IPS DF 4.7 (cell line): ENCODE measurements at regions not wholly inside any gene's neighbourhood (a gene's known extent, or its start where the extent isn't known, plus 50 kb on each side); places are given as distances from the start of the nearest gene placed in this dataset.
A peak's percentile ranks its signal among the peaks of the same experiment; 100 is the strongest.
"Not testable (repeated sequence)": the region's sequence is repeated elsewhere in the genome, so short reads cannot be mapped to it uniquely, and the experiment has no call there.

Source experiments
- DNase-seq: peaks from one replicate; pipeline ENCODE4 v3.0.0-alpha.2; 2013; ENCODE audit warnings: low spot score; ENCODE audit errors: extremely low read depth

DNA sequence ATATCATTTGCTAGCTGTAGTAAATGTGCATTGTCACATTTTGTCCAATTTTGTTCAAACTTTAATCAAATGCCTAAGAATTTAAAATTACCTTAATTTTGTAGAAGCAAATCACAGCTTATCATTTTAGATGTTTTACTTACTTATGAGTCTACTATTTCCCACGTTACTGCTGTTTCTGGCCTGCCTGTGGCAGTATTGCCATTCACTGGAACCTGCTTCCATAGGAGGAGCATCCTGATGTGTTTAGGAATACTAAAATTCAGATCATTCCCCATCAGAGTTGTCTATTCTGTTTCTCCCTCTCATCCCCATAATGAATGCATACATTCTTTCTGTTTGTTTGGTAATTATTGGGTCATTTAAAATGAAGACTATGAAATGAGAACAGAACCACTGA lies 119.5 kb upstream of the SNRPN start:
- DNase-seq, result no peak

DNA sequence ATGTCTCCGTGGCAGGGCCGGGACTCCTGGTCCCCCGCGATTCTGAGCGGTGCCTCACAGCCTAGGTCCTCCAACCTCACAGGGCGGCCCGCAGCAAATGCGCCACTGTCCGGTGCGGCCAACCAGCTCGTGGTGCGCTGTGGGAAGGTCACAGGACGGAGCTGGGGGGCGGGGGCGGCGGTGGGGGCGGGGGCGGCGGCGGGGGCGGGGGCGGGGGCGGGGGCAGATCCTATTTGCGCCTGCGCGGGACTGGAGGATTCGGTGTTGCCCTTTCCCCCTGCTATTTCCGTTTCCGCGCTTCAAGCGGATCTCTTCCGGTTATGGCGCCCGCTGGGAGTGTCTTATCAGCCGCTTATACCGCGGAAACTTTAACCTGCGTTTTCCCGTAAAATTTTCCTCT lies 106.7 kb upstream of the SNRPN start:
- no peak for DNase-seq

GRCh38 chr15:24856397-24857390 lies 98.1 kb upstream of the SNRPN start:
- peak; percentile 91 for DNase-seq

DNA sequence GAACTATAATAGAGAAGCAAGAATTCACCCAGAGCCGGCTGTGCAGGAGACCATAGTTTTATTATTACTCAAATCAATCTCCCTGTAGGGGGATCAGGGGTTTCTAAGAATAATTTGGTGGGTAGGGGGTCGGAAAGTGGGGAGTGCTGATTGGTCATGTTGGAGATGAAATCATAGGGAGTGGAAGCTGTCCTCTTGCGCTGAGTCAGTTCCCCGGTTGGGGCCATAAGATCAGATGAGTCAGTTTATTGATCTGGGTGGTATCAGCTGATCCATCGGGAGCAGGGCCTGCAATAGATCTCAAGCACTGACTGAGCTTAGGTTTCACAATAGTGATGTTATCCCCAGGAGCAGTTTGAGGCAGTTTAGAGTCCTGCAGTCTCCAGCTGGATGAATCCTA lies 97.0 kb upstream of the SNRPN start:
- peak; percentile 56 for DNase-seq

DNA sequence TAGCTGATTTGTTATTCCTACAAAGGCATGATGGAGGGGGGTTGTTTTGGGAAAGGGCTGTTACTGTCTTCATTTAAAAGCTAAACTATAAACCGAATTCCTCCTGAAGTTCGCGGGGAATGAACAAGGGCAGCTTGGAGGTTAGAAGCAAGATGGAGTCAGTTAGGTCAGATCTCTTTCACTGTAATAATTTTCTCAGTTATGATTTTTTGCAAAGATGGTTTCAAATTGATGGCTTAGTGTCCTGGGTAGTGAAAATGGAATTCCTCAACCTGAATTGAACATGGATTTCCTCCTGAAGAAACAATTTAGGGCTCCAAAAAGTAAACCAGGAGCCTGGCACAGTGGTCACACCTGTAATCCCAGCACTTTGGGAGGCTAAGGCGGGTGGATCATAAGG lies 96.6 kb upstream of the SNRPN start:
- not testable (repeated sequence) for DNase-seq

DNA sequence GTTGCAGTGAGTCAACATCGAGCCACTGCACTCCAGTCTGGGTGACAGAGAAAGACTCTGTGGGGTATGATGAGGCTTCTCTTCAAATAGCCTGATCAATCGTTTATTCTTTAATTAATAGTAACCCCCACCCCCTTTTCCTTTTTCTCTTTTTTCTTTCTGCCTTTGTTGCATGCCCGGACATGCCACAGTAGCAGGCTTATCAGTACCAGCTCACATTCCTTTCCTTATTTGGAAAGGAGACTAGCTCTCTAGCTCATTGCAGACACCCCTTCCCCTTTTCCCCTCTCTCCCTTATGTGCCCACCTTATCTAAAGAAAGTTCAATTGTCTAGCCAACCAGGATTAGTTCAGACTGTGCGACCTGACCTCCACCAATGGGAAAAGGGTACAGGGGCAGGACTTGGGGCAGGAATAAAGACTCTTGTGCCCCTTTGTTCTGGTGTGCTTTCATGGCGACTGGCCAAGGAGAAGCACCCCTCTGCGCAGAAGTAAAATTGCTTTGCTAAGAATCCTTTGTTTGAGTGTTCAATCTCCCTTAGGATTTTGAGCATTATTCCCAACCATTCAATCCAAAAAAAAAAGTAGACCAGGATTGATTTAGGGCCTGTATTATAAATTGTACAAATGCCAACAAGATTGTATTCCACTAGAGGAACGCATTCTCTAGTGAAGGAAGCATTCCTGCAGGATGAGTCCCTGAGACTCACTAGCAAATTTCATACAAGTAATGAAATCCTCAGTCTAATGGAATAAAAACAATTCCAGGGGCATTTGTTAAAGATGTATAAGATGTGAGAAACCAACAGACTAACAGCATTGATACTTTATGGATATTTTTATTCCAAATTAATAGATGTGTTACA lies 95.8 kb upstream of the SNRPN start:
- no peak for DNase-seq

GRCh38 chr15:24861014-24861690 lies 93.6 kb upstream of the SNRPN start:
- DNase-seq, result no peak

DNA sequence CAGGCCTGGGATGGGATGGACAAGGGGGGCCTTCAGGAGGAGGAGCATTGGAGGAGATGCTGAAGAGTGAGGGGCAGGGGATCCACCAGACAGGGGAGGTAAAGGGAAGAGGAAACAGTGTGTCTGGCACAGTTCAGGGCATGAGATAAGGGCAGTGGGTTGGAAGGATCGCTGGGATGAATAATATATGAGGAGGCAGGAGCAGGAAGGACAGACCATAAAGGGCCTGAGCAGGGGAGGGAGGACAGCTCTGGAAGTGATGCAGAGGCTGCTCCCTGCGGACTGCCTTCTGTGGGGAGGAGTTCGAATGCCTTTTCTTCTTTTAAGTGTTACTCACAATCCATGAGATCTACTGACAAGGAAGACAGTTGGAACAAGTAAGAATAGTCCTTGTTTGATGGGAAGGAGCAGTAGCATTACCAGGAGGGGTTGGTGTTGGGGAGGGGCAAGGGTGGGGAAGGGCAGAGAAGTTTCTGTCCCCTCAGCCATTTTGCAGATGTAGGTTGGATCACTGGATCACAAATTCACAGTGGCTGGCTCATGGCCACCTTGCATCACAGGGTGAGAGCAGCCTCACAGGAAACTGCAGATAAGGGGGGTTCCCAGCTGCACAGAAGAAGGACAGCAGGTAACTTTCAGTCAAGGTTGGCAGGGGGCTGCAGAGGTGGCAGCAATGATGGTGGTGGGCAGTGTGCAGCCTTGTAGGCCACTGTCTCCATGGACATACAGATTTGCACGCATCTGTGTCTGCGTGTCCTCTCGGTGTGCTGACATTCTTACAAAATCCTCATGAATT lies 91.9 kb upstream of the SNRPN start:
- no peak for DNase-seq

- DNase-seq, result no peak
These were observed 89.5 kb upstream of the SNRPN start for GRCh38 chr15:24865303-24865702.

DNA sequence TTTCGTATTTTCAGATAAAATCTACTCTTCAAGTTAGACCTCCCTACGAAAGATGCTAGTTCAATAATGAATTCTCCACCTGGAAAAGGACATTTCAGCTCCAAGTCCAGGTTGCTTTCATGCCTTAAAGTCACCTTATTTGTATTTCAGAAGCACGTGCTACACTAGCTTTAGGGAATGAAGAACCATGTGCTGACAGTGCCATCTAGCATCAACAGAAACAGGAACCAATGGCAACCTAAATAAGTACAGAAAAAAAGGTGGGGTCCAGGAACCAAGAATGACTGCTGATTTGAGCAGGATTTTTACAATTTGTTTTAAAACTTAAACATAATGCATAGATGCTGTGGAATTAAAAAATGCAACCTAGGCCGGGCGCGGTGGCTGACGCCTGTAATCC lies 77.6 kb upstream of the SNRPN start:
- DNase-seq, result no peak

DNA sequence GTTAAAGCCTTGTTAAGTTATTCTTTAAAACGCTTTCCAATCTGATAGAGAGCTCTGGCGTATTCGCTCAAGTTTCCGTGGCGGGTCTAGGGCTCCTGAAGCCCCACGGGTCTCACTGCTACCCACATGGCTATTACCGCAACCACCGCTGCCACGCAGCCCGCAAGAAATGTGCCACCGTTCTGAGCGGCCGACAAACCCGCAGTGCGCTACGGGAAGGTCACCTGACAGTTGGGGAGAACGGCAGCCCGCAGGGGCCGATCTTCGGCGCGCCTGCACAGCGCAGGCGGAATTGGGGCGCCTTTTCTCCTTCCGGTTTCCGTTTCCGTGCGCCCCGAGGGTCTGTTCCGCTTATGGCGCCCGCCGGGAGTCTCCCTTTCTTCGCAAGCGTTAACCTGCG lies 76.6 kb upstream of the SNRPN start:
- no peak for DNase-seq

GRCh38 chr15:24879492-24879891 lies 75.3 kb upstream of the SNRPN start:
- DNase-seq, result no peak

- no peak for DNase-seq
These were observed 74.1 kb upstream of the SNRPN start for GRCh38 chr15:24880663-24881062.

DNA sequence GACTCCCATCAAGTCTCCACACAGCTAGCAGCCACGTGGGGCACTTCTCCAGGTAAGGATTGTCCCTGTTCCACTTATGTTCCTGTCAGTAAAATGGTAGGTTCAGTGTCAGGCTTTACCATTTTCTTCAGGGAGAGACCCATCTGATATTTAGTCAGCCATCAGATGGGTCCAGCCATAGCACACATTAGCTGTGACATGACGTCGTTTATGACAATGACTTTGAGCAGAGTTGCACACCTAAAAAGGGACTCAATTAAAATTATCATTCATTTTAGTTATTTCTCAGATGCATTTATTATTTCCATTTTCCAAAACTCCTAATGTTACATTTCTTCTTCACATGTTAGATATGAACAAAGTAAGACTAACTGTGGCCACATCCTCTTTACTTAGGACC lies 68.2 kb upstream of the SNRPN start:
- no peak for DNase-seq

DNA sequence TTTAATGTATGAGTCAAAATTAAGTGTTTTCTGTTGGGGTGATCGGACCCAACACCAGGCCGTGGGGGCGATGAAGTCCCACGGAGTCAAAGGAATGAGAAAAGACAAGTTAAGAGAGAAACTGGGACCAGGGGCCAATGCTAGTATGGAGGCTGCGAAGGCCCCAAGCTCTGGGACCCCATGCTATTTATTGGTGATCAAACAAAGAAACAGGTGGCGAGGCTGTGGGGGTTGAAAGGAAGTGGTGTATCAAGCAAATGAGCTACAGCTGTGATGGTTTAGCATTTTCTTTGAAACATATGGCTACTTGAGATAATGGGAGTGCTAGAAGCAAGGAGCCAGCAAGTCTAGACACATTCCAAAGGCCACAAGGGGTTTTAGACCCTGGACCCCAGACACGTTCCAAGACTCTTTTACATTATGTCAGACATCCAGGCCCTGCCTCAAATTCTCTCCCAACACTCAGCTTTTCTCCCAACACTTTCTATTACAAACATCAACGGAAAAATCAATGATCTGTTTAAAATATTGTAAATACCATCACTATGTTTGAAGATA lies 56.0 kb upstream of the SNRPN start:
- peak; percentile 58 for DNase-seq

DNA sequence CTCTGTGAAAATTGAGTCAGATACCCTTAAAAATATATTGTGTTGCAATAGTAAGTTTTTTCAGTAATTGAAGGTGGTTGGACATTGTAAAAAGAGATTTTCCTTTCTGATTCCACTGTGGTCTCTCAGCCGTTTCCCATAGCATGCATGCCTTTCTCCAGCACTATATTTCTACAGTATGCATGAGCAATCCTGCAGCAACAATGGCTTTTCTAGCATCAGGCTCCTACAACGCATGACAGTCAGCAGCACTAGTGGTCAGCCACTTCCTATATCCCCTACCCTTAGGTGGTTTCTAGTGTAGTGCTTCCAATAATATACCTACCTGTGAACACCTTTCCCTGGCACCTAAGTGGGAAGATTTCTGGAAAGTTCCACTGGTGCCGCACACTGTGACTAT lies 55.4 kb upstream of the SNRPN start:
- DNase-seq, result no peak

- no peak for DNase-seq
These were observed 55.0 kb upstream of the SNRPN start for GRCh38 chr15:24899795-24900194.

GRCh38 chr15:24901409-24901808 lies 53.4 kb upstream of the SNRPN start:
- DNase-seq, result no peak
